CD14-positive monocyte (primary cell): ENCODE measurements at regions not wholly inside any gene's neighbourhood (a gene's known extent, or its start where the extent isn't known, plus 50 kb on each side); places are given as distances from the start of the nearest gene placed in this dataset.

Experiments
- DNase-seq, 3 donors: peaks; one replicate each; pipeline ENCODE4 v3.0.0-alpha.2; 2011 to 2022
- H2AFZ ChIP-seq: 2 replicates; pipeline ENCODE4 v1.6.0; 2012; ENCODE audit warnings: mild to moderate bottlenecking, low read depth, low read length, inconsistent platforms; ENCODE audit not compliant: insufficient read depth, poor library complexity, severe bottlenecking
- H3K27ac ChIP-seq, 2 donors: 1 replicate in 1 of 2; 2 replicates in 1 of 2; pipeline ENCODE4 v1.5.1; 2012 to 2013; ENCODE audit warnings: low read length in 2 of 2, control low read depth in 1 of 2, inconsistent platforms in 1 of 2, low read depth in 1 of 2, mild to moderate bottlenecking in 1 of 2
- H3K27me3 ChIP-seq, 2 donors: one replicate each; pipeline versions ENCODE4 v1.6.0 to v1.6.1; 2011 to 2013; ENCODE audit warnings: low read length in 2 of 2; ENCODE audit not compliant: control insufficient read depth in 2 of 2, insufficient read depth in 2 of 2
- H3K36me3 ChIP-seq, 2 donors: replicated peaks in 1 of 2; 1 replicate in 1 of 2; 2 replicates in 1 of 2; pipeline versions ENCODE4 v1.5.1 to v1.6.1; 2012 to 2013; ENCODE audit warnings: low read length in 2 of 2, control low read depth in 1 of 2, inconsistent platforms in 1 of 2, mild to moderate bottlenecking in 1 of 2; ENCODE audit not compliant: insufficient read depth in 2 of 2, control insufficient read depth in 1 of 2
- H3K4me1 ChIP-seq, 2 donors: 1 replicate in 1 of 2; 2 replicates in 1 of 2; pipeline versions ENCODE4 v1.5.1 to v1.6.1; 2012 to 2013; ENCODE audit warnings: low read length in 2 of 2, control low read depth in 1 of 2, inconsistent platforms in 1 of 2, mild to moderate bottlenecking in 1 of 2, moderate library complexity in 1 of 2; ENCODE audit not compliant: insufficient read depth in 2 of 2, control insufficient read depth in 1 of 2
- H3K4me2 ChIP-seq: replicated peaks from 2 replicates; pipeline ENCODE3; 2012; ENCODE audit warnings: low read length, moderate library complexity, mild to moderate bottlenecking; ENCODE audit not compliant: poor library complexity, severe bottlenecking; ENCODE audit errors: extremely low read depth
- H3K4me3 ChIP-seq, 3 experiments: fragments of 200-600 bp in 1 of 3; sonication (generic) in 1 of 3; replicated peaks in 1 of 3; 1 replicate in 2 of 3; 2 replicates in 1 of 3; pipeline ENCODE4 v1.5.1; 2011 to 2013; ENCODE audit warnings: low read length in 3 of 3, mild to moderate bottlenecking in 3 of 3, control low read depth in 2 of 3, low read depth in 2 of 3, inconsistent platforms in 1 of 3, moderate library complexity in 1 of 3
- H3K79me2 ChIP-seq: 2 replicates; pipeline ENCODE4 v1.6.0; 2012; ENCODE audit warnings: mild to moderate bottlenecking, control low read depth, inconsistent platforms, low read length, moderate library complexity; ENCODE audit not compliant: insufficient read depth
- H3K9ac ChIP-seq: 2 replicates; pipeline ENCODE4 v1.6.0; 2017; ENCODE audit warnings: low read length, mild to moderate bottlenecking; ENCODE audit not compliant: insufficient read depth, poor library complexity, severe bottlenecking
- H3K9me3 ChIP-seq, 2 donors: replicated peaks in 1 of 2; 1 replicate in 1 of 2; 2 replicates in 1 of 2; pipeline versions ENCODE4 v1.5.1 to v1.6.1; 2012 to 2013; ENCODE audit warnings: low read length in 2 of 2, control low read depth in 1 of 2; ENCODE audit not compliant: control insufficient read depth in 1 of 2, insufficient read depth in 1 of 2
- H4K20me1 ChIP-seq: 2 replicates; pipeline ENCODE4 v1.6.0; 2012; ENCODE audit warnings: mild to moderate bottlenecking, low read length, control low read depth, moderate library complexity; ENCODE audit not compliant: insufficient read depth
- H3K27ac Mint-ChIP-seq, 7 donors: one replicate each; pipeline ENCODE4 v1.8.0; 2020; ENCODE audit warnings: mild to moderate bottlenecking in 7 of 7, mixed read lengths in 7 of 7, moderate library complexity in 6 of 7, inconsistent platforms in 2 of 7
- H3K27me3 Mint-ChIP-seq, 3 donors: one replicate each; pipeline ENCODE4 v1.8.0; 2021 to 2022; ENCODE audit warnings: low read depth in 3 of 3, mild to moderate bottlenecking in 3 of 3, mixed read lengths in 3 of 3, moderate library complexity in 3 of 3, inconsistent platforms in 1 of 3
- H3K36me3 Mint-ChIP-seq, 2 donors: one replicate each; pipeline ENCODE4 v1.8.0; 2020; ENCODE audit warnings: mixed read lengths in 2 of 2, inconsistent platforms in 1 of 2, mild to moderate bottlenecking in 1 of 2
- H3K4me1 Mint-ChIP-seq: one replicate; pipeline ENCODE4 v1.8.0; 2020; ENCODE audit warnings: mild to moderate bottlenecking, mixed read lengths
- H3K4me3 Mint-ChIP-seq, 2 donors: one replicate each; pipeline ENCODE4 v1.8.0; 2020; ENCODE audit warnings: mild to moderate bottlenecking in 2 of 2, mixed read lengths in 2 of 2, moderate library complexity in 1 of 2
- H3K9me3 Mint-ChIP-seq, 7 donors: one replicate each; pipeline ENCODE4 v1.8.0; 2020 to 2022; ENCODE audit warnings: mixed read lengths in 7 of 7, mild to moderate bottlenecking in 6 of 7, moderate library complexity in 6 of 7, inconsistent platforms in 2 of 7
- WGBS: methylation state at CpG from one replicate; pipeline ENCODE4 v1.1.5; 2013; ENCODE audit warnings: missing lambda C conversion rate; ENCODE audit not compliant: insufficient coverage; 5-methylcytosine and 5-hydroxymethylcytosine counted together
- intact Hi-C, 2 donors: fragments of 100-400 bp; cut with micrococcal nuclease; formaldehyde crosslinking; loops; one replicate each; pipeline versions ENCODE4 v1.15.0 to v1.15.1; 2023
- TF ChIP-seq, protein P1 (sequence below): fragments of 200-600 bp; IDR thresholded peaks from one replicate; pipeline ENCODE4 v1.8.0; 2022; ENCODE audit warnings: antibody characterized with exemption, mild to moderate bottlenecking

DNA sequence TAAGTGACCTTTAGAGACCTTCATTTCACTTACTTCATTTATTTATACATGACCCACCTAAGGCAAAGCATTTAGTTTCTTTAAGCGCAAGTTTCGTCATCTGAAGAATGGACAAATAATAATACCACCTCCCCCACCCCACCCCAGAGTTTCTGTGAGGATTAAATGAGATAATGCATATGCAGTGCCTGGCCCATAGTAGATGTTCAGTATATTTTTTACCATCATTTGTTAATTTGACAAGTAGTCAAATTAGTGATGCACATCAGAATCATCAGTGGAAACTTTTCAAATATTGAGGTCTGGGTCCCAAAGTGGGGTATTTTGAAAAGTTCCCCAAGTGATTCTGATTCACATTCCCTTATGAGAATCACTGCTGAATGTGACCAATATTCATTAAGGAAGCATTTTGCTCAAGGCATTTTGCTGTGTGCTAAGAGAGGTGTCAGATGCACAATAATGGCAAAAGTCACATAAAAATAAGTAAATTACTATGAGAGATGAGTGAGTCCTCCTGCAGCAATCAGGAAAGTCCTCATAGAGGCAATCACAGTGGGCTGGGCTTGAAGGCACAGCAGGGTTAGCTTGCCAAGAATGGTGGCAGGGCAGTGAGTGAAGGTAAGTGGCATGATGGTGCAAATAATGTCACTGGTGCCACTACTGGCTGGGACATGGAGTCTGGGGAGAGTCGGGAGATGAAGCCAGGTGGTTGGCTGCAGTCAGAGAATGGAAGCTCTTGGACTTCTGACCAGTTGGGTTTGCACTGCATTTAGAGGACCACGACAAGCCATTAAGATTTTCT lies 244.1 kb downstream of the PTEN start:
- H3K9ac ChIP-seq, result no peak overlapping the region
- WGBS, result 100% methylated on average over 1 of the region's 4 CpGs
- peaks cover 0 to 1% (median 0%) of the 10 kb centered on the region in 7 donors for H3K9me3 Mint-ChIP-seq
- no peak overlapping the region for H2AFZ ChIP-seq
- no peaks in the 10 kb centered on the region for H4K20me1 ChIP-seq
- TF ChIP-seq, protein P1, sequence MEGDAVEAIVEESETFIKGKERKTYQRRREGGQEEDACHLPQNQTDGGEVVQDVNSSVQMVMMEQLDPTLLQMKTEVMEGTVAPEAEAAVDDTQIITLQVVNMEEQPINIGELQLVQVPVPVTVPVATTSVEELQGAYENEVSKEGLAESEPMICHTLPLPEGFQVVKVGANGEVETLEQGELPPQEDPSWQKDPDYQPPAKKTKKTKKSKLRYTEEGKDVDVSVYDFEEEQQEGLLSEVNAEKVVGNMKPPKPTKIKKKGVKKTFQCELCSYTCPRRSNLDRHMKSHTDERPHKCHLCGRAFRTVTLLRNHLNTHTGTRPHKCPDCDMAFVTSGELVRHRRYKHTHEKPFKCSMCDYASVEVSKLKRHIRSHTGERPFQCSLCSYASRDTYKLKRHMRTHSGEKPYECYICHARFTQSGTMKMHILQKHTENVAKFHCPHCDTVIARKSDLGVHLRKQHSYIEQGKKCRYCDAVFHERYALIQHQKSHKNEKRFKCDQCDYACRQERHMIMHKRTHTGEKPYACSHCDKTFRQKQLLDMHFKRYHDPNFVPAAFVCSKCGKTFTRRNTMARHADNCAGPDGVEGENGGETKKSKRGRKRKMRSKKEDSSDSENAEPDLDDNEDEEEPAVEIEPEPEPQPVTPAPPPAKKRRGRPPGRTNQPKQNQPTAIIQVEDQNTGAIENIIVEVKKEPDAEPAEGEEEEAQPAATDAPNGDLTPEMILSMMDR, result no peak
- peak overlapping the region; percentile 14 to 40 for H3K4me3 Mint-ChIP-seq
- no peaks in the 10 kb centered on the region for H3K27me3 ChIP-seq
- H3K4me1 Mint-ChIP-seq, result peaks cover 75% of the 10 kb centered on the region
- H3K27me3 Mint-ChIP-seq, result peaks cover 0 to 1% (median 0%) of the 10 kb centered on the region in 3 donors
- no peaks in the 10 kb centered on the region for H3K79me2 ChIP-seq
- peak overlapping the region; percentile 29 for H3K4me2 ChIP-seq
- H3K4me3 ChIP-seq, result peak overlapping the region in 1 of 3 experiments; percentile 40
- H3K27ac Mint-ChIP-seq, result peak overlapping the region; percentile 85 to 94 (median 89)
- peak in 1 of 3 donors; percentile 70 for DNase-seq
- peak overlapping the region; percentile 59 to 82 for H3K27ac ChIP-seq
- no peaks in the 10 kb centered on the region for H3K36me3 ChIP-seq
- H3K36me3 Mint-ChIP-seq, result peaks cover 0 to 1% of the 10 kb centered on the region in 2 donors
- no peaks in the 10 kb centered on the region for H3K9me3 ChIP-seq
- intact Hi-C loops, result loop anchor here (5.0 kb wide), 2 partner anchors 35 to 40 kb away; no protein-coding TSS in a partner anchor
- peaks cover 57 to 59% of the 10 kb centered on the region in 2 donors for H3K4me1 ChIP-seq

DNA sequence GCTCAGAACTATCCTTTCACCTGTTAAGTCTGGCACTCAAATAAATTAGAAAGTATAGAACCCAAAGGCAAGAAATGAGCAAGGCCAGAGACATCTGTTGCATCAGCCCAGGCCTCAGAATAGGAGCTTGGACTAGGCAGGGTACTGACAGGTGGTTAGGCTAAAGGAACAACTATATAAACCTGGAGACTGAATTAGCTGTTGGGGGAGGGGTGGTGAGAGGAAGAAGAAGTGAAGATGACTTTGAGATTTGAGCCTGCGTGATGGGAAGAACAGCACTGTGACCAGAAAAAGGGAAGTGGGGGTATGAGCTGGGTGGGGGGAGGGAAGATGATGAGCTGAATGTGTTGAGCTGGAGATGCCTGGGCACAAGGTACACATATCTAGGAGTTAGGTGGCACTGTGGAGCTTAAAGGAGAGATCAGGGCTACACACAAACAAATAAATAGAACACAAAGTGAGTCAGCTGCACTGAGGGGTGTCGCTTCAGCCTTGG lies 244.7 kb downstream of the PTEN start:
- intact Hi-C loops, result loop anchor here (5.0 kb wide), 2 partner anchors 36 to 41 kb away; no protein-coding TSS in a partner anchor
- peak overlapping the region in 1 of 3 experiments; percentile 40 for H3K4me3 ChIP-seq

More for the DNA sequence above, 244.7 kb downstream of the PTEN start:
- Mint-ChIP-seq H3K36me3 (peaks cover 0 to 1% of the 10 kb centered on the region in 2 donors), H3K4me1 (peaks cover 74% of the 10 kb centered on the region), H3K27ac (peak overlapping the region; percentile 85 to 94 (median 89)), H3K4me3 (peak overlapping the region in 1 of 2 donors; percentile 76), H3K9me3 (peaks cover 0 to 1% (median 0%) of the 10 kb centered on the region in 7 donors), H3K27me3 (peaks cover 0 to 1% (median 0%) of the 10 kb centered on the region in 3 donors)
- Histone ChIP-seq H3K79me2 (no peaks in the 10 kb centered on the region), H3K9ac (no peak overlapping the region), H3K36me3 (no peaks in the 10 kb centered on the region), H3K4me1 (peaks cover 64 to 66% of the 10 kb centered on the region in 2 donors), H3K4me2 (peak overlapping the region; percentile 29), H3K27me3 (no peaks in the 10 kb centered on the region), H4K20me1 (no peaks in the 10 kb centered on the region), H3K27ac (peak overlapping the region; percentile 59 to 82), H2AFZ (no peak overlapping the region), H3K9me3 (no peaks in the 10 kb centered on the region)
- peak; percentile 85 to 97 (median 87) for DNase-seq
- TF ChIP-seq, protein P1, result peak; percentile 40
- WGBS, result no CpG with 5 or more reads among the region's 2 CpGs
